ENCODE measurements at regions not wholly inside any gene's neighbourhood (a gene's known extent, or its start where the extent isn't known, plus 50 kb on each side); places are given as distances from the start of the nearest gene placed in this dataset.

DNA sequence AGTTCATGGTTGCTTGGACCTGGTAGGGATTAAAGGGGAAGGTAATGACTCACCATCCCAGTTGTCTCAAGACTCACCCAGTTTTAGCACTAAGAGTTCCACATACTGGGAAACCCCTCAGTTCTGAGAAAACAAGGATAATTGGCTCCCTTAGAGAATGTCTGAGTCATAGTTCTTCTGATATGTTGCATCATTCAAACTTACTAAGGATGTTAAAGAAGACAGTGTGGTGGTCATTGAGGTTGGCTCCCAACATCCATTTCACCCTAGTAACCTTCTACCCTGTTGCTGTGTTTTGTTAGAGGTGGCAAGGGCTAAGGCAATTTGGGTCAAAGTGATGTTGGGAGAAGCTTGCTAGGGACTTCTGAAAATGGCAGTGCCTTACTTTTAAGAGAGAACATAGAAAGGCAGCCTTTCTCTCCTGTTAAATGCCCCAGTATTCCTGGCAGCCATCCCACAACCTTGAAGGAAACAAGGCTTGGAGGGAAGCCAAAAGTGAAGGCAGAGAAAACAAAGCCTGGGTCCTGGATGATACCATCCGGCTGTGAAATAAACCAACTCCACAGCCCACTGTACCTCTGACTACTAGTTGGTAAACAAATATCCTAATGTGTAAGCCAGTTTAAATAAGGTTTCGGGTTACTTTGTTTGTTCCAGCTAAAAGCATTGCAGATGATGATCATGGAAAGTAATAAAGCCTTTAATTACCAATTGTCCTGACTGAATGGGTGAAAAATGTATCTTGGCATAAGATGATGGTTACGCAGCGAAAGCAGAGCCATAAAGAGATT lies 80.4 kb upstream of the ADAMTSL1 start:
- Mint-ChIP-seq H3K9me3 (ENCODE audit: insufficient read depth) (no peaks in the 10 kb centered on the region), H3K4me1 (ENCODE audit: low read depth) (no peaks in the 10 kb centered on the region), H3K27me3 (ENCODE audit: low read depth) (no peaks in the 10 kb centered on the region), H3K27ac (no peak overlapping the region), H3K4me3 (no peak overlapping the region), H3K36me3 (ENCODE audit: low read depth) (no peaks in the 10 kb centered on the region)
- ATAC-seq (no peak), DNase-seq (no peak)
- ChIA-PET CTCF (no interaction called here), POLR2A (no interaction called here)

DNA sequence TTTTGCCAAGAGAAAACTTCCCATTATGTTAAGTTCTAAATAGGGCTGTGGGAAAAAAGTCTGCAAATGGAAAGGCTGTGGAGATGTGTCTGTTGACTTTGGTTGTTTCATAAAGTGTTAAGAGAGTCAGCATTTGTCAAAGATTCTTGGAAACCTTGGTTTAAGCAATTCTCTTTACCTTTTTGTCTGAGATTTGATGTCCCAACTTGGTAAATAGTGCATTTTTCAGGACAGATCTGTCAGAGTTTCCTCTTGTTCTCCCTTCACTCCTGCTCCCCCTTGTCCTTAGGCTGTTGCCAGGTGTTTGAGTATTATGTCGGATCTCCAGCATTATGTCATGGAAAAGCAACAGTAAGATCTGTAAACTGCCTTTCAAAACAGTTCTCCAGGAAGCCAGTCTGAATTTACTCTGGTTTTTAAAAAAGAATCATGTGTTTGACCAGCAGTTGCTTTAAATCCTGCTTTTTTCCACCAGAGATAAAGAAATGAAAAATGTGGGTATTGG lies 79.1 kb upstream of the ADAMTSL1 start:
- ATAC-seq = no peak
- Mint-ChIP-seq H3K4me3 (no peak overlapping the region), H3K27ac (no peak overlapping the region), H3K9me3 (ENCODE audit: insufficient read depth) (no peaks in the 10 kb centered on the region), H3K4me1 (ENCODE audit: low read depth) (no peaks in the 10 kb centered on the region), H3K27me3 (ENCODE audit: low read depth) (no peaks in the 10 kb centered on the region), H3K36me3 (ENCODE audit: low read depth) (no peaks in the 10 kb centered on the region)
- no peak for DNase-seq
- CTCF ChIA-PET = no interaction called here
- POLR2A ChIA-PET = no interaction called here

DNA sequence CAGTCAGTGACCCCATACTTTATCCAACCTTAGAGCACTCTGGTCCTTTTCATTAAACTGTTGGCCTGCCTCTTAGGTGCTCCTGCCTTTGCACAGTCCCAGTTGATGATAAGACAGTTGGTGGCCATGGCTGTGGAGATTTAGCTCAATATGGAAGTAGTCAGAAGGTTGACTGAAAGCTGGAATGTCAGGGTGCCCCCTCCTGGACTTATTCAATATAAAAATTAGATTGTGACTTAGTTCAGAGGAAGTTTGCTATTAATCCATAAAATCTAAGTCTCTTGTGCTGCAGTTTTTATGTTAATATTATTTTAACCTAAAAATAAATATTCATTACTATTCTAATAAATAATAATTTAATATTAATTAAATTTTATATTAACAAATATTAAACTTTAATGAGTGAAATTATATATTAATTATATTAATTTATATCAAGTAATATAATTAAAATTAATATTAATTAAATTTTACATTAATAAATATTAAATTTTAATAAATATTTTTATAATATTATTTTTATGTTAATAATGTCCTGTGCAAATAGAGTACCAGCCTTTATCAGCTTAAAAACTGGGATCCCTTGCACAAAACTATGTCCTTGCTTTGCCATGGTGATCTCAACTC lies 77.7 kb upstream of the ADAMTSL1 start:
- Mint-ChIP-seq H3K4me1 (ENCODE audit: low read depth) (no peaks in the 10 kb centered on the region), H3K9me3 (ENCODE audit: insufficient read depth) (no peaks in the 10 kb centered on the region), H3K27ac (no peak overlapping the region), H3K4me3 (no peak overlapping the region), H3K36me3 (ENCODE audit: low read depth) (no peaks in the 10 kb centered on the region), H3K27me3 (ENCODE audit: low read depth) (no peaks in the 10 kb centered on the region)
- ATAC-seq (no peak), DNase-seq (no peak)
- POLR2A ChIA-PET = no interaction called here
- CTCF ChIA-PET = no interaction called here

DNA sequence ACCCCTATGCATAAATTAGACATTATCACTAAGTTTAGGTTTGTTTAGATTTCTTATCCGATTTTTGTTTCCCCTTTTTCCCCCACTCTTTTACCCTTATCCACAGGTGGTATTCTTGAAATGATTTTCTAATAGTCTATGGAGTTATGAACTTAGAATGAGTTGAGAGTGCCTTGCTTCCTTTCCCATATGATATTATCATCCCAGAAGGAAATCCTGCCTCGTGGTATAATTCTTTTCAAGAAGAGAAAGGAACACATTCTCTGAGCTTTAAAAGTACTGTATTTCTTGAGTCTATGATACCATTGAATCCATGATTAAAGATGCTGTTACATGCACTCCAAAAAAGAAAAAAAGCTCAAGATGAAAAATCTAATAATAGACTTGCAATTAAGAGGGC lies 76.9 kb upstream of the ADAMTSL1 start:
- Mint-ChIP-seq H3K4me3 (no peak overlapping the region), H3K9me3 (ENCODE audit: insufficient read depth) (no peaks in the 10 kb centered on the region), H3K36me3 (ENCODE audit: low read depth) (no peaks in the 10 kb centered on the region), H3K27me3 (ENCODE audit: low read depth) (no peaks in the 10 kb centered on the region), H3K27ac (no peak overlapping the region), H3K4me1 (ENCODE audit: low read depth) (no peaks in the 10 kb centered on the region)
- ATAC-seq (no peak), DNase-seq (no peak)
- ChIA-PET POLR2A (no interaction called here), CTCF (no interaction called here)

DNA sequence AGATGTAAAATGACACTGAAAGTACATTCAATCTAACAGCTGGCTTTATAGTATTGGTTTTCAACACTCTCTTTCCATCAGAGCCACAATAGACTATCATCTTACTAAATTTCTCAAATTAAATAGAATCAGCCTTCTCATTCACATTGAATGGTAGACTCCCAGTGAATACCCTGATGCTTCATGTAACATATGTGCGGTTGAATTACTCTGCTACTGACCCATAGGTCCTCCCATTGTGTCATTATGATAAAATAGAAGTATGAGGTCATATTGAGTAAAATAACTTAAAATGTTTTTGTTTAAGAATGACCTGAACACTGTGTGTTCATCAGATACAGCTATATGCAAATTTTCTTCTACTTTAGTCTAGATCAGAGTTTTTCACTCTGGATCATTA lies 75.9 kb upstream of the ADAMTSL1 start:
- no peaks in the 10 kb centered on the region for H3K4me1 Mint-ChIP-seq (ENCODE audit: low read depth)
- DNase-seq (no peak), ATAC-seq (no peak)
- POLR2A ChIA-PET = no interaction called here
- H3K4me3 Mint-ChIP-seq = no peak overlapping the region
- H3K27me3 Mint-ChIP-seq (ENCODE audit: low read depth) = no peaks in the 10 kb centered on the region
- H3K27ac Mint-ChIP-seq = no peak overlapping the region
- CTCF ChIA-PET = no interaction called here
- H3K36me3 Mint-ChIP-seq (ENCODE audit: low read depth) = no peaks in the 10 kb centered on the region
- H3K9me3 Mint-ChIP-seq (ENCODE audit: insufficient read depth) = no peaks in the 10 kb centered on the region

DNA sequence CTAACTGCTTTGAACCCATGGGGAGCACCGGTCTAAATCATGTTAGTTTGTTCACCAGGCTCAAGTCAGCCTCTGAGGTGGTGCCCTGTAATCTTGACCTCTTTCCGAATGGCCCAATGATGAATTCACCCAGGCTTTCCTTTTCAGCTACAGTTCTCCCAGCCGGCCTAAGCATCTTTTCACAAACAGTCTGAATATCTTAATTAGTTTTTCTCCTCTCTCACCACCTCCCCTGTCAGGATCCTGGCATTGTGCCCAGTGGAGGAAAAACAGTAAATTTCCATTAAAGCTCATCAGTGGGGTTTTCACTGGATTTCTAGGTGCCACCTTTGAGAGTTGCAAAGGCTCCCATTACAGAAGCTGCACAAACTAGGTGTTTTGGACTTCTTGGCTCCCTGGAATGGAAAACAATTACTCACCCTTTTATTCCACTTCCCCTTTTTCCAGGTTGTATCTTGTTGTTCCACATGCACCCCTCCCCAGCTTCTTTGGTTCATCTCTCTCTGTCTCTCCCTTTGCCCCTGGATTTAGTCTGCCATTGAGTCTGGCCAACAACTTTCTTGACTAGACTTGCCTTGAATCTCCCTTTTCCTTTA lies 69.4 kb upstream of the ADAMTSL1 start:
- H3K4me1 Mint-ChIP-seq (ENCODE audit: low read depth) = no peaks in the 10 kb centered on the region
- H3K36me3 Mint-ChIP-seq (ENCODE audit: low read depth) = no peaks in the 10 kb centered on the region
- H3K27ac Mint-ChIP-seq = no peak overlapping the region
- no peaks in the 10 kb centered on the region for H3K27me3 Mint-ChIP-seq (ENCODE audit: low read depth)
- no peaks in the 10 kb centered on the region for H3K9me3 Mint-ChIP-seq (ENCODE audit: insufficient read depth)
- POLR2A ChIA-PET = no interaction called here
- CTCF ChIA-PET = no interaction called here
- no peak for ATAC-seq
- H3K4me3 Mint-ChIP-seq = no peak overlapping the region
- DNase-seq = no peak

DNA sequence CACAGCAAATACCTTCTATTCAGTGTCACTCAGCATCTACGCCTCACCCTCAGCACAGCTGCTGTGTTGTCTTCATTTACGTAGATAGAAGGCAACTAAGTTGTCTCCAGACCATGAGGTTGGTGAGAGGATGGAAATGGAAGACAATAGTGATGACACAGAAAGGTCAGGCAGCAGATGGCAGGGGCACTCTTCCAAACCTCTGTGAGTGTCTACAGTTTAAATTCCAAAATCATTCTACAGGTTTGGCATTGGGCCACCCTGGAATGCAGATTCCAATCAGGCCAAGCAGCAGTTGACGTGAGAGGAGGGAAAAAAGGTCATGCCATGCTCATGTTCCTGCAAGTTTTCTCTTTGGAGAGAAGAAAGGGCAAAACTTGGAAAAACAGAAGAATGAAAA lies 68.7 kb upstream of the ADAMTSL1 start:
- ChIA-PET POLR2A (no interaction called here), CTCF (no interaction called here)
- H3K4me3 Mint-ChIP-seq = no peak overlapping the region
- H3K36me3 Mint-ChIP-seq (ENCODE audit: low read depth) = no peaks in the 10 kb centered on the region
- DNase-seq = no peak
- no peaks in the 10 kb centered on the region for H3K4me1 Mint-ChIP-seq (ENCODE audit: low read depth)
- ATAC-seq = no peak
- no peak overlapping the region for H3K27ac Mint-ChIP-seq
- no peaks in the 10 kb centered on the region for H3K9me3 Mint-ChIP-seq (ENCODE audit: insufficient read depth)
- H3K27me3 Mint-ChIP-seq (ENCODE audit: low read depth) = no peaks in the 10 kb centered on the region

DNA sequence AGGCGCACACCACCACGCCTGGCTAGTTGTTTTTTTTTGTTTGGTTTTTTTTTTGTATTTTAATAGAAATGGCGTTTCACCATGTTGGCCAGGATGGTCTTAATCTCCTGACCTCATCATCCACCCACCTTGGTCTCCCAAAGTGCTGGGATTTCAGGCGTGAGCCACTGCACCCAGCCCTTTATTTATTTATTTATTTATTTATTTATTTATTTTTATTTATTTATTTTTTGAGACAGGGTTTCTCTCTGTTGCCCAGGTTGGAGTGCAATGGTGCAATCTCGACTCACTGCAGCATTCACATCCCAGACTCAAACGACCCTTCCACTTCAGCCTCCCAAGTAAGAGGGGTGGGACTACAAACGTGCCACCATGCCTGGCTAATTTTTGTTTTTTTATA lies 63.0 kb upstream of the ADAMTSL1 start:
- H3K4me1 Mint-ChIP-seq (ENCODE audit: low read depth) = no peaks in the 10 kb centered on the region
- CTCF ChIA-PET = no interaction called here
- no peak for DNase-seq
- no peaks in the 10 kb centered on the region for H3K27me3 Mint-ChIP-seq (ENCODE audit: low read depth)
- H3K9me3 Mint-ChIP-seq (ENCODE audit: insufficient read depth) = no peaks in the 10 kb centered on the region
- H3K27ac Mint-ChIP-seq = no peak overlapping the region
- H3K4me3 Mint-ChIP-seq = no peak overlapping the region
- POLR2A ChIA-PET = no interaction called here
- no peak for ATAC-seq
- H3K36me3 Mint-ChIP-seq (ENCODE audit: low read depth) = no peaks in the 10 kb centered on the region

DNA sequence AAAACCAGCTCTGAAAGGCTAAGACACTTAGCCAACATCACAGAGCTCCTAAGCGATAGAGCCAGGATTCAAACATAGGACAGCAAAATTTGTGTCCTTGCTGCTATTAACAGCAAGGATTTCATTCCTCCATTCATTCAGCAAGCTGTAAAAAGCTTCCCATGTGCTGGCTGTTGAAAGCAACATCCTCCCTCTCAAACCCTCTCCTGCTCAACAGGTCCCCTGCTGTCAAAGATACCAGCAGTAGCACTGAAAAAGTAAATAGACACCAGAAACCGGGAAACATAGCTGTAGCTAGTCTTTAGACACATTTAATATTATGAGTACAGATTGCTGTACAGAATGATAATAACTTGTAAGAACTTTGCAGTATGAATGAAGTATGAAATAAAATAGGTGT lies 52.6 kb upstream of the ADAMTSL1 start:
- no peaks in the 10 kb centered on the region for H3K27me3 Mint-ChIP-seq (ENCODE audit: low read depth)
- H3K9me3 Mint-ChIP-seq (ENCODE audit: insufficient read depth) = no peaks in the 10 kb centered on the region
- no peak overlapping the region for H3K27ac Mint-ChIP-seq
- H3K4me1 Mint-ChIP-seq (ENCODE audit: low read depth) = no peaks in the 10 kb centered on the region
- H3K4me3 Mint-ChIP-seq = no peak overlapping the region
- ATAC-seq = no peak
- no peaks in the 10 kb centered on the region for H3K36me3 Mint-ChIP-seq (ENCODE audit: low read depth)
- ChIA-PET POLR2A (no interaction called here), CTCF (interaction anchor here (0.5 kb wide), 1 partner anchor 607 kb away, joined by 4 read pairs; no protein-coding TSS in a partner anchor)
- no peak for DNase-seq

DNA sequence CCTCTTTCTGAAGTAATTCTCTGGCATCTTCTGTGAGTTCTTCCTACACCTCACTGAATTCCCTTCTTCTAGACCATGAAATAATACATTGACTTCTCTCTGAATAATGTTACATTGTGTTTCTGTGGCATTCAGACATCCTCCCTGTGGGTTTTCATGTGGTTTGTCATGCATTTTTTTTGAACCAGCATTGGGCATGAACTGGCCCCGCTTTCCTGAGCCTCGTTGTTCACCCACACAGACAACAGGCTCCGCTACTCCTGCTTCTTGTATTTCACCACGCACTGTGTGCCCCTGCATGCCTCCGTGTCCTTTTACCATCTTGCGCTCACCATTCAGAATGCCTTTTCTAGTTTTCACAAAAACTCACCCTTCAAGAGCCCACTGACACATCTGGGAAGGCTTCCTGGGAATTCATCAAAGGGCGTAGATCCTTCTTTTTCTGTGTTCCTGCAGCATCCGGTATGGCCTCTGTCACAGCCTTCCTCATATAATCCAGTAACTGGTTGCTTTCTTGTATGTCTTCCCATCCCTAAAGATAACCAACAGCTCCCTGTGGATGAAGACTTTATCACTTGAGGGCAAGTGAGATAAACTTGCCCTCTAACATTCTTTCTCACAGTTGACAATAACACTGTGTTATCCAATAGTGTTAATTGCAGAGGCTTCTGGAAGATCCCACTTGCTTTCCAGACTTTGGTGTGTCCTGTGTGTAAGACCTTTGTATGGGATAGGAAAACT lies 51.5 kb upstream of the ADAMTSL1 start:
- Mint-ChIP-seq H3K27ac (no peak overlapping the region), H3K4me3 (no peak overlapping the region), H3K9me3 (ENCODE audit: insufficient read depth) (no peaks in the 10 kb centered on the region), H3K4me1 (ENCODE audit: low read depth) (no peaks in the 10 kb centered on the region), H3K36me3 (ENCODE audit: low read depth) (no peaks in the 10 kb centered on the region), H3K27me3 (ENCODE audit: low read depth) (no peaks in the 10 kb centered on the region)
- DNase-seq (no peak), ATAC-seq (no peak)
- POLR2A ChIA-PET = no interaction called here
- CTCF ChIA-PET = no interaction called here

DNA sequence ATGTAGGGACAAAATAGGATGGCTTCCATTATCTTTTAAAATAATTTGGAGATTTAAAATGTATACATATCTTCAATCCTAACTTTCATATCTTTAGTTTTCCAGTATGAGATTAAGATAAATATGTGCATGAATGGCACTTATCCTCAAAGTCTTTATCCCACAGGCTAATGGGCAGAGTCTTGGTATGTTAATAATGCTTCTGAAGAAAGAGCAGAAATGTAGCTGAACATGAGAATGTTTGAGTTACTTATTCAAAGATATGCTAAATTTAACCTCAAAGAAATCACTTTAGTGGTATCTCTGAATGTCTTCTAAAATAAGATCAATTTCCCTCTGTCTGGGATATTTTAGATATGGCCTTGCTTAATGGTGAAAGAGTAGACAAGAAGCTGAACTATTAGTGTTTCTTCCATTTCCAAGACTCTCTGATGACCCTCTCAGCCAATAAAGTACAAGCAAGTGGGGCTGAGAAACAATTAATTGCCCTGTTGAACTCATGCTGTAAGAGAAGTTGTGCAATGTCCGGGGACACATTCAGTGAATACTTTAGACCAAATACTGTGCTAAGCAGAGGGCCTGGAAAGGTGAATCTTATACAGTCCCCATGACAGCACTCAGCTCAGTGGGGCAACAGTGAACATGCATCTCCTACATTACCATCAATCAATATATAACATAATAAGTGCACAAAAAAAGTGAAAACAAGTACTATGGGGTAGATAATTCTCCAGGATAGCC lies 50.0 kb upstream of the ADAMTSL1 start:
- H3K4me3 Mint-ChIP-seq = no peak overlapping the region
- ATAC-seq (no peak), DNase-seq (no peak)
- ChIA-PET CTCF (no interaction called here), POLR2A (no interaction called here)
- H3K27ac Mint-ChIP-seq = no peak overlapping the region
- no peaks in the 10 kb centered on the region for H3K4me1 Mint-ChIP-seq (ENCODE audit: low read depth)
- no peaks in the 10 kb centered on the region for H3K27me3 Mint-ChIP-seq (ENCODE audit: low read depth)
- H3K9me3 Mint-ChIP-seq (ENCODE audit: insufficient read depth) = no peaks in the 10 kb centered on the region
- H3K36me3 Mint-ChIP-seq (ENCODE audit: low read depth) = no peaks in the 10 kb centered on the region
